ENCODE measurements at regions not wholly inside any gene's neighbourhood (a gene's known extent, or its start where the extent isn't known, plus 50 kb on each side); places are given as distances from the start of the nearest gene placed in this dataset.

DNA sequence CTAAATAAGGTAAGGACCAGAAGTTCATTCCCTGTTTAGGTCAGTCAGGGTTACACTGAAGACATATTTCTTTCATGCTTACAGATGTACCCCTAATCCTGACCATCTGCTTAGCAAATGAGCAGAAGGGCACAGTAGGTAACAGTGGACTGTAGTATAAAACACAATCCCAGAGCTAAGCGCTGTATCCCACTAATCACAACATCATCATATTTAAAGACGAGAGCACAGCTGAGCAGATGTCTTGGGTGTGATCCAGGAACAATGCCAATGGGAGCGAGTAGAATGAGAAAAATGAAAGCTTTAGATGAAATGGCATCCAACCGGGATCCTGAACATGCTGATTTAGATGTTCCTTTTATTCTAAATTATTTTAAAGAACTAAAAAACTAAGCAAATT is 213.4 kb downstream of the CCER1 start:
- H3K27ac Mint-ChIP-seq: no peak overlapping the region
- TF ChIP-seq, protein P1, sequence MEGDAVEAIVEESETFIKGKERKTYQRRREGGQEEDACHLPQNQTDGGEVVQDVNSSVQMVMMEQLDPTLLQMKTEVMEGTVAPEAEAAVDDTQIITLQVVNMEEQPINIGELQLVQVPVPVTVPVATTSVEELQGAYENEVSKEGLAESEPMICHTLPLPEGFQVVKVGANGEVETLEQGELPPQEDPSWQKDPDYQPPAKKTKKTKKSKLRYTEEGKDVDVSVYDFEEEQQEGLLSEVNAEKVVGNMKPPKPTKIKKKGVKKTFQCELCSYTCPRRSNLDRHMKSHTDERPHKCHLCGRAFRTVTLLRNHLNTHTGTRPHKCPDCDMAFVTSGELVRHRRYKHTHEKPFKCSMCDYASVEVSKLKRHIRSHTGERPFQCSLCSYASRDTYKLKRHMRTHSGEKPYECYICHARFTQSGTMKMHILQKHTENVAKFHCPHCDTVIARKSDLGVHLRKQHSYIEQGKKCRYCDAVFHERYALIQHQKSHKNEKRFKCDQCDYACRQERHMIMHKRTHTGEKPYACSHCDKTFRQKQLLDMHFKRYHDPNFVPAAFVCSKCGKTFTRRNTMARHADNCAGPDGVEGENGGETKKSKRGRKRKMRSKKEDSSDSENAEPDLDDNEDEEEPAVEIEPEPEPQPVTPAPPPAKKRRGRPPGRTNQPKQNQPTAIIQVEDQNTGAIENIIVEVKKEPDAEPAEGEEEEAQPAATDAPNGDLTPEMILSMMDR (IDR thresholded peaks at IDR 0.05; ENCODE audit: unreplicated experiment in 3 of 3): no peak
- H3K4me3 Mint-ChIP-seq: no peak overlapping the region
- H3K9me3 Mint-ChIP-seq: peaks cover 12% of the 10 kb centered on the region
- H3K36me3 Mint-ChIP-seq (ENCODE audit: low read depth): no peaks in the 10 kb centered on the region
- H3K4me1 Mint-ChIP-seq: peaks cover 4% of the 10 kb centered on the region
- H3K27me3 Mint-ChIP-seq (ENCODE audit: low read depth): no peaks in the 10 kb centered on the region

DNA sequence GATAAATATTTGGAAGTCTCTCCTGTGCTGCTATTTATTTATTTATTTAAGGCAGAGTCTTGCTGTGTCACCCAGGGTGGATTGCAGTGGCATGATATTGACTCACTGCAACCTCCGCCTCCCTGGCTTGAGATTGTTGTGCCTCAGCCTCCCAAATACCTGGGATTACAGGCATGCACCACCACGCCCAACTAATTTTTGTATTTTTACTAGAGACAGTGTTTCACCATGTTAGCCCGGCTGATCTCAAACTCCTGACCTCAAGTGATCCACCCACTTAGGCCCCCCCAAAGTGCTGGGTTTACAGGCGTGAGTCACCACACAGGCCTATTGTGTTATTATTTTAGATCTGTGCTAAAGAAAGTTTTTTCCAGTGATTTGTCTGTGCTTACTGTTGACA is 225.2 kb downstream of the CCER1 start:
- H3K27me3 Mint-ChIP-seq (ENCODE audit: low read depth): no peaks in the 10 kb centered on the region
- no peak overlapping the region for H3K4me3 Mint-ChIP-seq
- TF ChIP-seq, protein P1 (IDR thresholded peaks at IDR 0.05; ENCODE audit: unreplicated experiment in 3 of 3): no peak
- no peak overlapping the region for H3K27ac Mint-ChIP-seq
- no peaks in the 10 kb centered on the region for H3K36me3 Mint-ChIP-seq (ENCODE audit: low read depth)
- no peaks in the 10 kb centered on the region for H3K9me3 Mint-ChIP-seq
- H3K4me1 Mint-ChIP-seq: peaks cover 2% of the 10 kb centered on the region

DNA sequence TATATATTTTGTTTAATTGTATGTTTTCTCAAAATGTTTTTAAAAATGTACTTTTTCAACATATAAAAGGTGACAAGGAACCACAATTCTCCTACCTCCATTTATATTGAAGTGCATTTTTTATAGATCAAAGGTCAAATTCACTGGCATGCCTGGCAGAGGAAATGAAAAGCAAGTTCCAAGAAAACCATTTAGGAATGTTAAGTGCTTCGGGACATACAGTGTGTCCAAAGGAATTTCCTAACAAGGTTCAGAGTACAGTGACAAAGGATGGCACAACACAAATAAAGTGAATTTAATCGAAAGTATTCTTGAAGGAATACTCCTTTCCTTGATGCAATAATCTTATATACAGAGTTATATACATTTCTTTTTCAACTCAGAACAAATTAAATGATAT is 242.3 kb downstream of the CCER1 start:
- Mint-ChIP-seq H3K4me1 (no peaks in the 10 kb centered on the region), H3K27ac (no peak overlapping the region), H3K36me3 (ENCODE audit: low read depth) (no peaks in the 10 kb centered on the region), H3K9me3 (no peaks in the 10 kb centered on the region), H3K4me3 (no peak overlapping the region), H3K27me3 (ENCODE audit: low read depth) (no peaks in the 10 kb centered on the region)
- TF ChIP-seq, protein P1 (IDR thresholded peaks at IDR 0.05; ENCODE audit: unreplicated experiment in 3 of 3): no peak

DNA sequence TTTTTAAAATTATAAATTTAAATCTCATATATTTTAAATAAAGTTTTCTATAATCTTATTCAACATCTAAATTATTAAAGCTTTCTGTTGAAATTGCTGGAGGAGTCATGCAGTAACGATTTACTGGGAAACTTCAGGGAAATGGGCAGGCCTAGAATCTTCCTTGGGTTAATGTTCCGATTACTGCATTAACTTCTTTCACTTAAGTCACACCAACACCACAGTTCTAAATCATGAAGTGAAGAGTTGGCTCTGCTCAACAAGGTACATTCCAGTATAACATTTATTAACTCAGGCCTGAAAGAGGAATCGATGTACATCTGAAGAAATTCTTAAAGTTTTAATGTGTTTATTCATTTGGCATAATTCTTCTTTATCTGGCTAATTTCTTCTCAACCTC is 244.3 kb downstream of the CCER1 start:
- Mint-ChIP-seq H3K27me3 (ENCODE audit: low read depth) (no peaks in the 10 kb centered on the region), H3K27ac (no peak overlapping the region), H3K36me3 (ENCODE audit: low read depth) (no peaks in the 10 kb centered on the region), H3K4me1 (no peaks in the 10 kb centered on the region), H3K4me3 (no peak overlapping the region), H3K9me3 (no peaks in the 10 kb centered on the region)
- TF ChIP-seq, protein P1 (IDR thresholded peaks at IDR 0.05; ENCODE audit: unreplicated experiment in 3 of 3): no peak

DNA sequence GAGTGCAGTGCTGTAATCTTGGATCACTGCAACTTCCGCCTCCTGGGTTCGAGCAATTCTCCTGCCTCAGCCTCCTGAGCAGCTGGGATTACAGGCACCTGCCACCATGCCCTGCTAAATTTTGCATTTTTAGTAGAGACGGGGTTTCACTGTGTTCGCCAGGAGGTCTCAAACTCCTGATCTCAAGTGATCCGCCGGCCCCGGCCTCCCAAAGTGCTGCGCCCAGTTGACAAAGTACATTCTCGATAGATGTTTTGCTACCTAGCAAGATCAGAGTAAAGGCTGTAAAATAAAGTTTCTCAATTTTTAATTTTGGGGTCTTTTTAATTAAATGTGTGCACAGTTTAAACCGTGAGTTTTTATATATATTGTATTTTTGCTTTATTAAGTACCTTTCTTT is 248.9 kb downstream of the CCER1 start:
- Mint-ChIP-seq H3K27me3 (ENCODE audit: low read depth) (no peaks in the 10 kb centered on the region), H3K9me3 (no peaks in the 10 kb centered on the region), H3K4me3 (no peak overlapping the region), H3K4me1 (no peaks in the 10 kb centered on the region), H3K36me3 (ENCODE audit: low read depth) (no peaks in the 10 kb centered on the region), H3K27ac (no peak overlapping the region)
- TF ChIP-seq, protein P1 (IDR thresholded peaks at IDR 0.05; ENCODE audit: unreplicated experiment in 3 of 3): no peak

DNA sequence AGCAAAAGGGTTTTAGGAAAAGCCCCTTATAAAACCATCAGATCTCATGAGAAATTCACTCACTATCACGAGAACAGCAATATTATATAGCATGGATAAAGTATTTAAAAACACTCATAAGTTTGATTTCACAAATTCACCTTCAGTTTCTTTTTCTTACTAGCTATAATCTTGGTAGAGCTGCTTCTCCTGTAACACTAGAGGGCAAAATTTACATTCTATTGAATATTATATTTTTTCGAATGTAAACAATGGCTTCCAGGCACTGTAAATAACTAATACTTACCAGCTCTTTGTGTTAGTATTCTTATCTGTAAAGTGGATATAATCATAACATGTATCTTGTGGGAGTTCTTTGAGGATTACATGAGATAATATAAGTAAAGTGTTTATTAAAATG is 259.6 kb downstream of the CCER1 start:
- Mint-ChIP-seq H3K4me1 (no peaks in the 10 kb centered on the region), H3K9me3 (no peaks in the 10 kb centered on the region), H3K4me3 (no peak overlapping the region), H3K27me3 (ENCODE audit: low read depth) (no peaks in the 10 kb centered on the region), H3K27ac (no peak overlapping the region), H3K36me3 (ENCODE audit: low read depth) (no peaks in the 10 kb centered on the region)
- TF ChIP-seq, protein P1 (IDR thresholded peaks at IDR 0.05; ENCODE audit: unreplicated experiment in 3 of 3): no peak

All from nephron (organoid).